BE2C (cell line): ENCODE measurements at regions not wholly inside any gene's neighbourhood (a gene's known extent, or its start where the extent isn't known, plus 50 kb on each side); places are given as distances from the start of the nearest gene placed in this dataset.
A peak's percentile ranks its signal among the peaks of the same experiment; 100 is the strongest.

Source experiments
- DNase-seq: peaks from one replicate; pipeline ENCODE4 v3.0.0-alpha.2; 2020
- H3K27me3 ChIP-seq: fragments of 250-450 bp; sonication (Bioruptor Pico); 2 replicates; pipeline ENCODE4 v1.5.1; 2020; ENCODE audit warnings: mild to moderate bottlenecking
- H3K36me3 ChIP-seq: fragments of 250-450 bp; sonication (Bioruptor Pico); 2 replicates; pipeline ENCODE4 v1.5.1; 2020; ENCODE audit warnings: mild to moderate bottlenecking
- H3K4me1 ChIP-seq: fragments of 250-450 bp; sonication (Bioruptor Pico); 2 replicates; pipeline ENCODE4 v1.5.1; 2020
- H3K4me3 ChIP-seq: 2 replicates; pipeline ENCODE4 v1.5.1; 2011; ENCODE audit warnings: low read depth, low read length
- H3K9me3 ChIP-seq: fragments of 250-450 bp; sonication (Bioruptor Pico); 2 replicates; pipeline ENCODE4 v1.5.1; 2020
- CTCF ChIP-seq: IDR thresholded peaks from 2 replicates; pipeline ENCODE4 v1.5.1; 2012; ENCODE audit warnings: mild to moderate bottlenecking, low read depth, low read length

GRCh38 chr4:18582841-18583240 is 561.3 kb upstream of the LCORL start:
- DNase-seq: no peak
- Histone ChIP-seq H3K4me3 (no peak overlapping the region), H3K27me3 (peaks cover 12% of the 10 kb centered on the region; the same call in 1 of the 2 replicates), H3K4me1 (no peaks in the 10 kb centered on the region), H3K36me3 (no peaks in the 10 kb centered on the region), H3K9me3 (no peaks in the 10 kb centered on the region)
- TF ChIP-seq CTCF: no peak

GRCh38 chr4:18578307-18578706 is 556.8 kb upstream of the LCORL start:
- DNase-seq: no peak
- Histone ChIP-seq H3K27me3 (peaks cover 5% of the 10 kb centered on the region; the same call in 1 of the 2 replicates), H3K4me1 (no peaks in the 10 kb centered on the region), H3K36me3 (no peaks in the 10 kb centered on the region), H3K9me3 (no peaks in the 10 kb centered on the region), H3K4me3 (no peak overlapping the region)
- TF ChIP-seq CTCF: no peak

- Histone ChIP-seq H3K36me3 (no peaks in the 10 kb centered on the region), H3K4me1 (no peaks in the 10 kb centered on the region), H3K9me3 (no peaks in the 10 kb centered on the region), H3K27me3 (no peaks in the 10 kb centered on the region; the same call in 1 of the 2 replicates), H3K4me3 (no peak overlapping the region)
- no peak for TF ChIP-seq CTCF
- DNase-seq: no peak
Observed at GRCh38 chr4:18572481-18572880, 550.9 kb upstream of the LCORL start.

GRCh38 chr4:18571301-18571761 is 549.8 kb upstream of the LCORL start:
- H3K36me3 ChIP-seq: no peaks in the 10 kb centered on the region
- H3K9me3 ChIP-seq: no peaks in the 10 kb centered on the region
- no peak overlapping the region for H3K4me3 ChIP-seq
- H3K4me1 ChIP-seq: no peaks in the 10 kb centered on the region
- no peaks in the 10 kb centered on the region; the same call in 1 of the 2 replicates for H3K27me3 ChIP-seq
- no peak for DNase-seq
- TF ChIP-seq CTCF: no peak

GRCh38 chr4:18570370-18570769 is 548.8 kb upstream of the LCORL start:
- no peak for DNase-seq
- H3K9me3 ChIP-seq: no peaks in the 10 kb centered on the region
- TF ChIP-seq CTCF: no peak
- no peak overlapping the region for H3K4me3 ChIP-seq
- no peaks in the 10 kb centered on the region for H3K4me1 ChIP-seq
- H3K27me3 ChIP-seq: no peaks in the 10 kb centered on the region; the same call in 1 of the 2 replicates
- H3K36me3 ChIP-seq: no peaks in the 10 kb centered on the region

GRCh38 chr4:18568600-18568999 is 547.0 kb upstream of the LCORL start:
- DNase-seq: no peak
- Histone ChIP-seq H3K36me3 (no peaks in the 10 kb centered on the region), H3K9me3 (no peaks in the 10 kb centered on the region), H3K4me1 (no peaks in the 10 kb centered on the region), H3K4me3 (no peak overlapping the region), H3K27me3 (no peaks in the 10 kb centered on the region; the same call in 1 of the 2 replicates)
- peak; percentile 39 for TF ChIP-seq CTCF
